ENCODE measurements at regions not wholly inside any gene's neighbourhood (a gene's known extent, or its start where the extent isn't known, plus 50 kb on each side); places are given as distances from the start of the nearest gene placed in this dataset.

DNA sequence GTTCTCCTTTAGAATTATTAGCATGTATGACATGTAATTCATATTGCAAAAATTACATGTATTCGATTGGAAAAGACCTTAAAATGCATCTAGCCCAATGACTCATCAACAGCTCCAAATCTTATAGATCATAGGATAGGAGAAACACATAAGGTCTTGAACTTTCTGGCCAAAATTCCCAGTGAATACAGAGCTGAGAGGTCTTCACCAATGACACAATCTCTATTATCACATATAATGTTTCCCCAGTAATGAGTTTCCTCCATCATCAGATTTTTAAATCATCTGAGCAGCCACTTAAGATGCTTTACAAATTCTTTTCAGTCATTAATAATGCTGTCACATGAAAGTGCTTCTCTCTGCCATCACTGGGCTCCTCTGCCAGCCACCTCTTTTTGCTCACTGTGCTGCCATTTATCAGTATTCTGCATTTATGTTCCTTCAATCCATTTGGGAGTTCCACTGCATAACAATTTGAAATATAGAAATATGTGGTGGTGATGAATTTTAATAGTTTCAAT lies 804.9 kb downstream of the SUCLG1 start:
- TF ChIP-seq, protein P1, sequence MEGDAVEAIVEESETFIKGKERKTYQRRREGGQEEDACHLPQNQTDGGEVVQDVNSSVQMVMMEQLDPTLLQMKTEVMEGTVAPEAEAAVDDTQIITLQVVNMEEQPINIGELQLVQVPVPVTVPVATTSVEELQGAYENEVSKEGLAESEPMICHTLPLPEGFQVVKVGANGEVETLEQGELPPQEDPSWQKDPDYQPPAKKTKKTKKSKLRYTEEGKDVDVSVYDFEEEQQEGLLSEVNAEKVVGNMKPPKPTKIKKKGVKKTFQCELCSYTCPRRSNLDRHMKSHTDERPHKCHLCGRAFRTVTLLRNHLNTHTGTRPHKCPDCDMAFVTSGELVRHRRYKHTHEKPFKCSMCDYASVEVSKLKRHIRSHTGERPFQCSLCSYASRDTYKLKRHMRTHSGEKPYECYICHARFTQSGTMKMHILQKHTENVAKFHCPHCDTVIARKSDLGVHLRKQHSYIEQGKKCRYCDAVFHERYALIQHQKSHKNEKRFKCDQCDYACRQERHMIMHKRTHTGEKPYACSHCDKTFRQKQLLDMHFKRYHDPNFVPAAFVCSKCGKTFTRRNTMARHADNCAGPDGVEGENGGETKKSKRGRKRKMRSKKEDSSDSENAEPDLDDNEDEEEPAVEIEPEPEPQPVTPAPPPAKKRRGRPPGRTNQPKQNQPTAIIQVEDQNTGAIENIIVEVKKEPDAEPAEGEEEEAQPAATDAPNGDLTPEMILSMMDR (IDR thresholded peaks at IDR 0.05; ENCODE audit: insufficient read depth, low read length), result no peak
- H3K4me3 ChIP-seq (ENCODE audit: low read depth, low read length), result no peak overlapping the region
- no peak for DNase-seq (ENCODE audit: low read depth)

DNA sequence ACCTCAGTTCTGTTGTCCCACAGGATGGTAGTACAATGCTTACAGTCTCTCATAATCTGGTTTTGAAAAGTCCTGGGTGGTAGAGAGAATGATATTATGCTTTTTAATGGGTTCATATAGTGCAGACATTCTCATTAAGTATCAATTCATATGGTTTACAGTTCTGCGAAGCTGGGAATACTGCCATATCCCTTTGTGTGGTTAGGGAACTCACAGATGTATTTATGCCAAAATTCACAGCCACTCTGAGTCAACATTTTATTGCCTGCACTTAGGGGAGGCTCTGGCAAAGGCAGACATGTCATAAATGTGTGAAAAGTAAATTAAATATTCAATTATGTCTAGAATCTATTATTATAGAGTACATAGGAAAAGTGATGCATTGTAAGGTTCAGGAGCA lies 808.2 kb downstream of the SUCLG1 start:
- TF ChIP-seq, protein P1 (IDR thresholded peaks at IDR 0.05; ENCODE audit: insufficient read depth, low read length), result no peak

DNA sequence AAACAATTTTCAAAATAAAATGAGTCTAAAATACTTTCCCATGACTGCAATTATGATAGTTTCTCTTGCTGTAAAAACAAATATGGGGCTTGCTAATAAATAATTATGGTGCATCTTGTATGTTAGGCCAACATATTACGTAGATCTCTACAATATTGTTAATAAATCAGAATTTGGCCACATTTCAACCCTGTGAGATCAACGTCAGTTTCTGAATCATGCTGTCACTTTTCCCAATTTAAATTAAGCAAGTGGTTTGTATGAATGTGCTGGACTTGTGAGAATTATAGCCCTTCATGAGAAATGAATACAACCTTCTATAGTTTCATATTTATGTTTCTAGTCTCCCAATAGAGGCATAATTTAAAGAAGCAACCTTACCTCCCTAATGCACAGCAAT lies 808.9 kb downstream of the SUCLG1 start:
- no peak overlapping the region for H3K4me3 ChIP-seq (ENCODE audit: low read depth, low read length)
- TF ChIP-seq, protein P1 (IDR thresholded peaks at IDR 0.05; ENCODE audit: insufficient read depth, low read length), result no peak
- no peak for DNase-seq (ENCODE audit: low read depth)

More for the DNA sequence above, 808.2 kb downstream of the SUCLG1 start:
- peak; percentile 5 for DNase-seq (ENCODE audit: low read depth)
- H3K4me3 ChIP-seq (ENCODE audit: low read depth, low read length), result no peak overlapping the region

DNA sequence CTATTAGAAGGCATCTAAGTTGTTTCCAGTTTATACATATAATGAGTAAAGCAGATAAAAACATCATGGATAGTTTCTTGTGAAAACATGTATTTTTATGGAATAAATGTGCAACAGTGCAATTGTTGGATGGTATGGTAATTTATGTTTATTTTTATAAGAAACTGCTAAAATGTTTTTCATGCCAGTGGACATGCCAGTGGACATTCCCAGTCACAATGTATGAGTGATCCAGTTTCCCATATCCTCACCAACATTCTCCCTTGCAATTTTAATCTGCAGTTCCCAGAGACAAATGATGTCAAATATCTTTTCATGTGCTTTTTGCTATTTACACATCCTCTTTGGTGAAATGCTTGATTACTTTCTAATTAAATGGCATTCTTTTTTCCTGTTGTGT lies 818.6 kb downstream of the SUCLG1 start:
- no peak for DNase-seq (ENCODE audit: low read depth)
- H3K4me3 ChIP-seq (ENCODE audit: low read depth, low read length), result no peak overlapping the region
- TF ChIP-seq, protein P1 (IDR thresholded peaks at IDR 0.05; ENCODE audit: insufficient read depth, low read length), result no peak

DNA sequence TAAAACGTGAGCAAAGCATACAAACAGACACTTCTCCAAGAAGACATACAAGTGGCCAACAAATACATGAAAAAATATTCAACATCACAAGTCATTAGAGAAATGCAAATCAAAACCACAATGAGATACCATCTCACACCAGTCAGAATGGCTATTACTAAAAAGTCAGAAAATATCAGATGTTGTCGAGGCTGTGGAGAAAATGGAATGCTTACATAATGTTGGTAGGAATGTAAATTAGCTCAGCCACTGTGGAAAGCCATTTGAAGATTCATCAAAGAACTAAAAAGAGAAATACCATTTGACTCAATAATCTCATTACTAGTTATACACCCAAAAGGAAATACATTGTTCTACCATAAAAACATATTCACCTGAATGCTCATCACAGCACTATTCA lies 825.7 kb downstream of the SUCLG1 start:
- no peak for DNase-seq (ENCODE audit: low read depth)
- no peak overlapping the region for H3K4me3 ChIP-seq (ENCODE audit: low read depth, low read length)
- TF ChIP-seq, protein P1 (IDR thresholded peaks at IDR 0.05; ENCODE audit: insufficient read depth, low read length), result no peak

DNA sequence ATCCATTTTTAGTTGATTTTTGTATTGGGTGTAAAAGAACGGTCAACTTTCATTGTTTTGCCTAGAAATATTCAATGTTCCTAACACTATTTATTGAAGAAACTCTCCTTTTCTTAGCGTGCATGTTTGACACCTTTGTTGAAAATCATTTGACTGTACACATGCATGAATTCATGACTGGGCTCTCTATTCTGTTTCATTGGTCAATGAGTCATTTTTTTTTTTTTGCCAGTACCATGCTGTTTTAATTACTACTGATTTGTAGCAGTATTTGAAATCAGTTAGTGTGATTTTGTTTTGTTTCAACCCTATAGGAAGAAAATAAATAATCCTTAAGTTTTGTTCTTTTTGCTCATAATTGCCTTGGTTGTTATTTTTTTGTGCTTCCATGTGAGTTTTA lies 828.7 kb downstream of the SUCLG1 start:
- no peak overlapping the region for H3K4me3 ChIP-seq (ENCODE audit: low read depth, low read length)
- DNase-seq (ENCODE audit: low read depth), result no peak
- TF ChIP-seq, protein P1 (IDR thresholded peaks at IDR 0.05; ENCODE audit: insufficient read depth, low read length), result no peak

DNA sequence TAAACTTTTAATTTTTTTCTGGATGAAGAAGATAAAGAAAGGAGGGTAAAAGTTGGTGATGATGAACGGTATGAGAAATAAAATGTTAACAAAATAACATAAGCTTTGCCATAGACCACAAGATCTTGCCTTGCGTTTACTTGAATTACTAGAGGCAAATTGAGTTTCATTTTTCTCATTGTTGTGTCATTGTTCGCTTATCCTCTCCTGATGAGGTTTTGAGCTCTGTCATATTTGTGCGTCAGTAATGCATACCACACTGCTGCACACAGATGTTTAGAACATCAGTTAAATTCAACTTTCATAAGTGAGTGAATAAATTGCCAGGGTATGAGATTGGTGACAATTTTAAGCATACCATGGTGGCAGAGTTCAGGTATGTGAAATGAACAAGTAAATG lies 843.6 kb downstream of the SUCLG1 start:
- TF ChIP-seq, protein P1 (IDR thresholded peaks at IDR 0.05; ENCODE audit: insufficient read depth, low read length), result no peak
- DNase-seq (ENCODE audit: low read depth), result no peak
- H3K4me3 ChIP-seq (ENCODE audit: low read depth, low read length), result no peak overlapping the region

Data from fibroblast of the aortic adventitia (primary cell).